ENCODE measurements at regions not wholly inside any gene's neighbourhood (a gene's known extent, or its start where the extent isn't known, plus 50 kb on each side); places are given as distances from the start of the nearest gene placed in this dataset.

- TF ChIP-seq CTCF (conservative IDR thresholded peaks at IDR 0.05; ENCODE audit: low read depth in 2 of 2), result no peak
- no peak for TF ChIP-seq JUNB (IDR thresholded peaks at IDR 0.05; ENCODE audit: unreplicated experiment)
- TF ChIP-seq, protein P1, sequence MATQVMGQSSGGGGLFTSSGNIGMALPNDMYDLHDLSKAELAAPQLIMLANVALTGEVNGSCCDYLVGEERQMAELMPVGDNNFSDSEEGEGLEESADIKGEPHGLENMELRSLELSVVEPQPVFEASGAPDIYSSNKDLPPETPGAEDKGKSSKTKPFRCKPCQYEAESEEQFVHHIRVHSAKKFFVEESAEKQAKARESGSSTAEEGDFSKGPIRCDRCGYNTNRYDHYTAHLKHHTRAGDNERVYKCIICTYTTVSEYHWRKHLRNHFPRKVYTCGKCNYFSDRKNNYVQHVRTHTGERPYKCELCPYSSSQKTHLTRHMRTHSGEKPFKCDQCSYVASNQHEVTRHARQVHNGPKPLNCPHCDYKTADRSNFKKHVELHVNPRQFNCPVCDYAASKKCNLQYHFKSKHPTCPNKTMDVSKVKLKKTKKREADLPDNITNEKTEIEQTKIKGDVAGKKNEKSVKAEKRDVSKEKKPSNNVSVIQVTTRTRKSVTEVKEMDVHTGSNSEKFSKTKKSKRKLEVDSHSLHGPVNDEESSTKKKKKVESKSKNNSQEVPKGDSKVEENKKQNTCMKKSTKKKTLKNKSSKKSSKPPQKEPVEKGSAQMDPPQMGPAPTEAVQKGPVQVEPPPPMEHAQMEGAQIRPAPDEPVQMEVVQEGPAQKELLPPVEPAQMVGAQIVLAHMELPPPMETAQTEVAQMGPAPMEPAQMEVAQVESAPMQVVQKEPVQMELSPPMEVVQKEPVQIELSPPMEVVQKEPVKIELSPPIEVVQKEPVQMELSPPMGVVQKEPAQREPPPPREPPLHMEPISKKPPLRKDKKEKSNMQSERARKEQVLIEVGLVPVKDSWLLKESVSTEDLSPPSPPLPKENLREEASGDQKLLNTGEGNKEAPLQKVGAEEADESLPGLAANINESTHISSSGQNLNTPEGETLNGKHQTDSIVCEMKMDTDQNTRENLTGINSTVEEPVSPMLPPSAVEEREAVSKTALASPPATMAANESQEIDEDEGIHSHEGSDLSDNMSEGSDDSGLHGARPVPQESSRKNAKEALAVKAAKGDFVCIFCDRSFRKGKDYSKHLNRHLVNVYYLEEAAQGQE (IDR thresholded peaks at IDR 0.05; ENCODE audit: unreplicated experiment), result no peak
- TF ChIP-seq ZNF114 (CRISPR knock-in tag; IDR thresholded peaks at IDR 0.05), result no peak
- no peak for TF ChIP-seq EZH2phosphoT487 (IDR thresholded peaks at IDR 0.05; ENCODE audit: unreplicated experiment)
- no peak for TF ChIP-seq ZNF331 (CRISPR knock-in tag; IDR thresholded peaks at IDR 0.05; ENCODE audit: low read depth)
- no peak for TF ChIP-seq EZH2 (IDR thresholded peaks at IDR 0.05; ENCODE audit: low read depth, unreplicated experiment)
Measured at GRCh38 chr9:16950051-16950450, 79.6 kb upstream of the BNC2 start (continued).

DNA sequence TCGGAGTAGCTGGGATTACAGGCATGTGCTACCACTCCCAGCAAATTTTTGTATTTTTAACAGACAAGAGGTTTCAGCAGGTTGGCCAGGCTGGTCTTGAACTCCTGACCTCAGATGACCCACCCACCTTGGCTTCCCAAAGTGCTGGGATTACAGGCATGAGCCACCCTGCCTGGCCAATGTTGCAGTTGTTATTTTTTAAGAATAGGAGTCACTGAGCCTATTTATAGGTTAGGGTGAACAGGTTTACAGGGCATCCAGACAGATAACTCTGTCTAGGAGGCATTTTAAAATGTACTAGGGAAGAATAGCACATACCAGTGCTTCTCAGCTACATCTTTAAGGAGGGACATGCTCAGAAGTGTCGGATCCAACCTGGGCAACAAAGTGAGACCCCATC is 60.1 kb upstream of the BNC2 start:
- ATAC-seq, result no peak
- no peak for TF ChIP-seq EZH2phosphoT487 (IDR thresholded peaks at IDR 0.05; ENCODE audit: unreplicated experiment)
- no peak for TF ChIP-seq EZH2 (IDR thresholded peaks at IDR 0.05; ENCODE audit: low read depth, unreplicated experiment)
- TF ChIP-seq STAT1 (IDR thresholded peaks at IDR 0.05; ENCODE audit: unreplicated experiment), result no peak
- TF ChIP-seq ZNF331 (CRISPR knock-in tag; IDR thresholded peaks at IDR 0.05; ENCODE audit: low read depth), result no peak
- no peak for TF ChIP-seq NANOG (IDR thresholded peaks at IDR 0.05; ENCODE audit: borderline replicate concordance)
- TF ChIP-seq CTCF (conservative IDR thresholded peaks at IDR 0.05; ENCODE audit: low read depth in 2 of 2), result no peak
- no peak for TF ChIP-seq CREB1 (CRISPR knock-in tag; IDR thresholded peaks at IDR 0.05; ENCODE audit: low read depth)
- no peak for TF ChIP-seq JUNB (IDR thresholded peaks at IDR 0.05; ENCODE audit: unreplicated experiment)
- TF ChIP-seq, protein P2, sequence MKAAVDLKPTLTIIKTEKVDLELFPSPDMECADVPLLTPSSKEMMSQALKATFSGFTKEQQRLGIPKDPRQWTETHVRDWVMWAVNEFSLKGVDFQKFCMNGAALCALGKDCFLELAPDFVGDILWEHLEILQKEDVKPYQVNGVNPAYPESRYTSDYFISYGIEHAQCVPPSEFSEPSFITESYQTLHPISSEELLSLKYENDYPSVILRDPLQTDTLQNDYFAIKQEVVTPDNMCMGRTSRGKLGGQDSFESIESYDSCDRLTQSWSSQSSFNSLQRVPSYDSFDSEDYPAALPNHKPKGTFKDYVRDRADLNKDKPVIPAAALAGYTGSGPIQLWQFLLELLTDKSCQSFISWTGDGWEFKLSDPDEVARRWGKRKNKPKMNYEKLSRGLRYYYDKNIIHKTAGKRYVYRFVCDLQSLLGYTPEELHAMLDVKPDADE (IDR thresholded peaks at IDR 0.05), result no peak
- TF ChIP-seq, protein P1 (IDR thresholded peaks at IDR 0.05; ENCODE audit: unreplicated experiment), result no peak

More for the DNA sequence above, 60.1 kb upstream of the BNC2 start:
- Histone ChIP-seq H3F3A (replicated peaks; ENCODE audit: low read depth) (no peaks in the 10 kb centered on the region), H4K20me1 (replicated peaks; ENCODE audit: insufficient read depth) (no peaks in the 10 kb centered on the region), H3K4me1 (ENCODE audit: insufficient read depth) (no peaks in the 10 kb centered on the region), H3K36me3 (ENCODE audit: insufficient read depth) (no peaks in the 10 kb centered on the region; the same call in none of the 2 replicates), H3K27ac (ENCODE audit: low read depth) (no peak overlapping the region), H3K9me2 (ENCODE audit: insufficient read depth) (0 out of 2 replicates have a peak, but pooled peaks cover 13% of the 10 kb centered on the region), H3K4me2 (no peak overlapping the region), H3K27me3 (ENCODE audit: insufficient read depth) (no peaks in the 10 kb centered on the region), H2AFZ (no peak overlapping the region), H3K79me2 (replicated peaks; ENCODE audit: insufficient read depth) (no peaks in the 10 kb centered on the region), H3K4me3 (no peak overlapping the region)
- Mint-ChIP-seq H3K9me3 (peaks cover 11% of the 10 kb centered on the region), H3K36me3 (ENCODE audit: low read depth) (peaks cover 10% of the 10 kb centered on the region; the same call in 2 of the 3 replicates), H3K4me1 (no peaks in the 10 kb centered on the region), H3K4me3 (no peak overlapping the region), H3K27ac (no peak overlapping the region), H3K27me3 (ENCODE audit: insufficient read depth, low read depth, poor library complexity) (peaks cover 6% of the 10 kb centered on the region)
- DNase-seq (ENCODE audit: low spot score), result no peak
